ENCODE measurements at regions not wholly inside any gene's neighbourhood (a gene's known extent, or its start where the extent isn't known, plus 50 kb on each side); places are given as distances from the start of the nearest gene placed in this dataset.

DNA sequence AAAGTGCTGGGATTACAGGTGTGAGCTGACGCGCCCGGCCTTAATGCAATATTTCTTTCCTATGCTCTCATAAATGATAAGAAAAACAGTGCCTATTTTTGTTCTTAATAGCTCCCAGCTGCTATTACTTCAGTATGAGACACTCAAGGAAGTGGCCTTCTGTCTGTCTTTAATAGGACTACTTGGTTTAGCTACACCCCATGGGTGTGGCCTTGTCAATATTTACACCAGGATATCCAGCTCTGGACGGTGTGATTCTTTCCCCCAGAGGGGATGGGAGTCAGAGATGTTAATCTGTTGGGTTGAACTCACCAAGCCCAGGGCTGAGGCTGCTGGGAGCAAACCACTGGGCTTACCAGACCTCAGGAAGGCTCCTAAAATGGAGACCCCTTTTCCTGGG is 134.2 kb downstream of the CEP57L1 start:
- Histone ChIP-seq H3K9me3 (replicated peaks; ENCODE audit: control insufficient read depth, insufficient read depth, low read depth, low read length) (0 out of 2 replicates have a peak, but pooled peaks cover 2% of the 10 kb centered on the region), H4K20me1 (replicated peaks; ENCODE audit: control insufficient read depth, insufficient read depth, low read length) (no peaks in the 10 kb centered on the region), H2AFZ (ENCODE audit: low read depth, low read length) (peak overlapping the region; percentile 66), H3K9ac (ENCODE audit: insufficient read depth in 1 of 2, low read depth in 2 of 2, low read length in 2 of 2) (no peak overlapping the region), H3K4me1 (replicated peaks in 1 of 2; ENCODE audit: control insufficient read depth in 2 of 2, insufficient read depth in 2 of 2, low read length in 2 of 2) (peaks cover 7 to 11% of the 10 kb centered on the region in 2 experiments; a peak in 2 of 5 replicates), H3K79me2 (ENCODE audit: control insufficient read depth, insufficient read depth, low read length) (no peaks in the 10 kb centered on the region), H3K27me3 (ENCODE audit: control insufficient read depth in 2 of 2, insufficient read depth in 2 of 2, low read length in 2 of 2) (no peaks in the 10 kb centered on the region), H3K27ac (ENCODE audit: extremely low read depth, low read depth, low read length) (0 out of 3 replicates have a peak overlapping the region, but pooled peaks have one; percentile 28), H3K4me3 (no peak overlapping the region), H3K36me3 (ENCODE audit: control insufficient read depth, insufficient read depth, low read length) (no peaks in the 10 kb centered on the region), H3K9me1 (ENCODE audit: control insufficient read depth, insufficient read depth, low read length) (no peaks in the 10 kb centered on the region), H3K4me2 (ENCODE audit: insufficient read depth, low read length) (no peak overlapping the region; the same call in 1 of the 2 replicates)
- no TSS peak for BruUV-seq (replicated peaks)
- ATAC-seq (peak; percentile 95), DNase-seq (ENCODE audit: extremely low read depth in 1 of 4, low spot score in 3 of 4) (peak; percentile 33 to 70 (median 50)), FAIRE-seq (no peak)
- intact Hi-C loops (cut with micrococcal nuclease), result no loop called here
- ChIA-PET POLR2A (interaction anchor here (1.1 kb wide), 1 partner anchor 42 kb away, joined by 4 read pairs; no protein-coding TSS in a partner anchor), CTCF (ENCODE audit: low intra/inter-chr PET ratio) (no interaction called here)
- WGBS (ENCODE audit: insufficient coverage, low coverage, missing lambda C conversion rate), result 60% methylated on average over 4 of the region's 4 CpGs
- in situ Hi-C loops (cut with MboI), result no loop called here
- TF ChIP-seq, protein P1, sequence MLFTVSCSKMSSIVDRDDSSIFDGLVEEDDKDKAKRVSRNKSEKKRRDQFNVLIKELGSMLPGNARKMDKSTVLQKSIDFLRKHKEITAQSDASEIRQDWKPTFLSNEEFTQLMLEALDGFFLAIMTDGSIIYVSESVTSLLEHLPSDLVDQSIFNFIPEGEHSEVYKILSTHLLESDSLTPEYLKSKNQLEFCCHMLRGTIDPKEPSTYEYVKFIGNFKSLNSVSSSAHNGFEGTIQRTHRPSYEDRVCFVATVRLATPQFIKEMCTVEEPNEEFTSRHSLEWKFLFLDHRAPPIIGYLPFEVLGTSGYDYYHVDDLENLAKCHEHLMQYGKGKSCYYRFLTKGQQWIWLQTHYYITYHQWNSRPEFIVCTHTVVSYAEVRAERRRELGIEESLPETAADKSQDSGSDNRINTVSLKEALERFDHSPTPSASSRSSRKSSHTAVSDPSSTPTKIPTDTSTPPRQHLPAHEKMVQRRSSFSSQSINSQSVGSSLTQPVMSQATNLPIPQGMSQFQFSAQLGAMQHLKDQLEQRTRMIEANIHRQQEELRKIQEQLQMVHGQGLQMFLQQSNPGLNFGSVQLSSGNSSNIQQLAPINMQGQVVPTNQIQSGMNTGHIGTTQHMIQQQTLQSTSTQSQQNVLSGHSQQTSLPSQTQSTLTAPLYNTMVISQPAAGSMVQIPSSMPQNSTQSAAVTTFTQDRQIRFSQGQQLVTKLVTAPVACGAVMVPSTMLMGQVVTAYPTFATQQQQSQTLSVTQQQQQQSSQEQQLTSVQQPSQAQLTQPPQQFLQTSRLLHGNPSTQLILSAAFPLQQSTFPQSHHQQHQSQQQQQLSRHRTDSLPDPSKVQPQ (CRISPR knock-in tag; IDR thresholded peaks at IDR 0.05; ENCODE audit: borderline replicate concordance), result no peak
- TF ChIP-seq ERF (CRISPR knock-in tag; IDR thresholded peaks at IDR 0.05), result no peak
- TF ChIP-seq MYBL2 (IDR thresholded peaks at IDR 0.05; ENCODE audit: low read depth), result no peak
- no peak for TF ChIP-seq MYBL2 (CRISPR knock-in tag; IDR thresholded peaks at IDR 0.05; ENCODE audit: borderline replicate concordance)
- no peak for TF ChIP-seq ZNF79 (CRISPR knock-in tag; IDR thresholded peaks at IDR 0.05; ENCODE audit: low read depth)
- no peak for TF ChIP-seq SRSF3 (IDR thresholded peaks at IDR 0.05; ENCODE audit: insufficient read depth, low read length)
- TF ChIP-seq DIDO1 (tag; IDR thresholded peaks at IDR 0.05; ENCODE audit: low read depth), result no peak
- TF ChIP-seq SIN3B (IDR thresholded peaks at IDR 0.05; ENCODE audit: low read depth), result no peak
- TF ChIP-seq FOXA3 (CRISPR knock-in tag; conservative IDR thresholded peaks at IDR 0.05 in 1 of 2, IDR thresholded peaks at IDR 0.05 in 1 of 2), result peak in 1 of 2 experiments; percentile 67; a peak in 2 of 4 replicates
- TF ChIP-seq ZNF184 (CRISPR knock-in tag; IDR thresholded peaks at IDR 0.05), result no peak
- TF ChIP-seq, protein P2, sequence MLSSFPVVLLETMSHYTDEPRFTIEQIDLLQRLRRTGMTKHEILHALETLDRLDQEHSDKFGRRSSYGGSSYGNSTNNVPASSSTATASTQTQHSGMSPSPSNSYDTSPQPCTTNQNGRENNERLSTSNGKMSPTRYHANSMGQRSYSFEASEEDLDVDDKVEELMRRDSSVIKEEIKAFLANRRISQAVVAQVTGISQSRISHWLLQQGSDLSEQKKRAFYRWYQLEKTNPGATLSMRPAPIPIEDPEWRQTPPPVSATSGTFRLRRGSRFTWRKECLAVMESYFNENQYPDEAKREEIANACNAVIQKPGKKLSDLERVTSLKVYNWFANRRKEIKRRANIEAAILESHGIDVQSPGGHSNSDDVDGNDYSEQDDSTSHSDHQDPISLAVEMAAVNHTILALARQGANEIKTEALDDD (IDR thresholded peaks at IDR 0.05), result peak; percentile 32; the same call in 1 of the 2 replicates
- no peak for TF ChIP-seq JUND (IDR thresholded peaks at IDR 0.05; ENCODE audit: borderline replicate concordance, low read depth, low read length)
- TF ChIP-seq JUND (tag; IDR thresholded peaks at IDR 0.05; ENCODE audit: borderline replicate concordance, low read depth, low read length), result peak; percentile 50; the same call in 1 of the 3 replicates
- no peak for TF ChIP-seq CCNT2 (IDR thresholded peaks at IDR 0.05; ENCODE audit: borderline replicate concordance, extremely low read depth, insufficient read length, low read depth, low read length)
- TF ChIP-seq NCOA1 (IDR thresholded peaks at IDR 0.05; ENCODE audit: low read depth), result no peak
- TF ChIP-seq, protein P3, sequence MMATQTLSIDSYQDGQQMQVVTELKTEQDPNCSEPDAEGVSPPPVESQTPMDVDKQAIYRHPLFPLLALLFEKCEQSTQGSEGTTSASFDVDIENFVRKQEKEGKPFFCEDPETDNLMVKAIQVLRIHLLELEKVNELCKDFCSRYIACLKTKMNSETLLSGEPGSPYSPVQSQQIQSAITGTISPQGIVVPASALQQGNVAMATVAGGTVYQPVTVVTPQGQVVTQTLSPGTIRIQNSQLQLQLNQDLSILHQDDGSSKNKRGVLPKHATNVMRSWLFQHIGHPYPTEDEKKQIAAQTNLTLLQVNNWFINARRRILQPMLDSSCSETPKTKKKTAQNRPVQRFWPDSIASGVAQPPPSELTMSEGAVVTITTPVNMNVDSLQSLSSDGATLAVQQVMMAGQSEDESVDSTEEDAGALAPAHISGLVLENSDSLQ (IDR thresholded peaks at IDR 0.05), result peak; percentile 28; the same call in 1 of the 2 replicates
- TF ChIP-seq RCOR1 (IDR thresholded peaks at IDR 0.05; ENCODE audit: borderline replicate concordance in 1 of 2, low read depth in 2 of 2, low read length in 2 of 2), result peak in 1 of 2 experiments; percentile 71; a peak in 1 of 4 replicates
- TF ChIP-seq NR2C2 (CRISPR knock-in tag; IDR thresholded peaks at IDR 0.05), result no peak
- TF ChIP-seq NR2C2 (tag; IDR thresholded peaks at IDR 0.05), result 0 out of 2 replicates have a peak, but pooled peaks have one; percentile 19
- TF ChIP-seq ZNF583 (CRISPR knock-in tag; IDR thresholded peaks at IDR 0.05), result no peak

Data from K562 (cell line).